ENCODE measurements at regions not wholly inside any gene's neighbourhood (a gene's known extent, or its start where the extent isn't known, plus 50 kb on each side); places are given as distances from the start of the nearest gene placed in this dataset.

DNA sequence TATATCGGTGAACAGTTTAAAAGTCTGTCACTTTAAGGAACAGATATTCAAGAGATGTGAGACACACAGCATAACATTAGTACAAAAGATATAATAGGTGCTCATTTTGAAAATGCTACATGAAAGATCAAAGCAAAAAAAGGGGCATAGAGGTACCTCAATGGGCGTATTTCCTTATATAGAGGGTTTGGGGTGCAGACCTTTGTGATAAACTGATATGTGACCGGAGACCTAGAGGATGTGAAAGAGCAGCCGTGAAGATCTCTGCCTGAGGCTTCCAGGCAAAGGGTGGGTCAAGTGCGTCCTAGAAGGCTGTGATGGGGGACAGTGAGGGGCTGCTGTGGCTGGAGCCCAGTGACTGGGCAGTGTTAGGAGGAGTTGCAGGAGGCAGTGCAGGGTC is 551.4 kb downstream of the ETS1 start:
- H3K27ac ChIP-seq (ENCODE audit: insufficient read depth, low read length), result no peak overlapping the region
- no peak overlapping the region for H3K23ac ChIP-seq (ENCODE audit: low read depth, low read length)
- WGBS, 2 experiments (ENCODE audit: extremely low coverage in 2 of 2, insufficient read length in 1 of 2), result no CpG with 5 or more reads among the region's 5 CpGs
- intact Hi-C loops (cut with micrococcal nuclease) (loop anchor here (10.0 kb wide), 2 partner anchors 919 to 1731 kb away; partner anchors contain the start of gene DCPS), dilution Hi-C loops (cut with HindIII; ENCODE audit: low sequenced_read_pairs, unreplicated experiment) (no loop called here), in situ Hi-C loops (cut with MboI; ENCODE audit: low sequenced_read_pairs) (loop anchor here (10.0 to 25.0 kb wide), 7 partner anchors 249 to 1599 kb away; no protein-coding TSS in a partner anchor)
- ChIA-PET POLR2A (ENCODE audit: unreplicated experiment) (no interaction called here), CTCF (no interaction called here)
- no peak overlapping the region for H3K9ac ChIP-seq (ENCODE audit: low read depth, low read length)
- H3K4ac ChIP-seq (ENCODE audit: low read depth, low read length), result no peak overlapping the region
- H2AFZ ChIP-seq (replicated peaks; ENCODE audit: low read length, poor library complexity), result no peak overlapping the region
- no peaks in the 10 kb centered on the region for H4K20me1 ChIP-seq (ENCODE audit: insufficient read depth, low read length)
- H3K36me3 ChIP-seq (ENCODE audit: control insufficient read depth, insufficient read depth, low read length), result no peaks in the 10 kb centered on the region
- no peak overlapping the region for H4K91ac ChIP-seq (ENCODE audit: insufficient read depth, low read depth, low read length)
- no peak overlapping the region for H2BK120ac ChIP-seq (ENCODE audit: low read depth, low read length)
- no peak overlapping the region for H3K4me3 ChIP-seq (ENCODE audit: insufficient read depth, low read depth, low read length)
- H3K79me1 ChIP-seq (ENCODE audit: low read depth in 1 of 2, low read length in 2 of 2), result no peaks in the 10 kb centered on the region
- H4K8ac ChIP-seq (ENCODE audit: low read depth in 2 of 2, low read length in 2 of 2), result no peak overlapping the region
- no peak overlapping the region for H4K5ac ChIP-seq (ENCODE audit: low read depth, low read length)
- BruUV-seq (replicated peaks), result no TSS peak
- H2BK5ac ChIP-seq (ENCODE audit: low read depth, low read length, poor library complexity, severe bottlenecking), result no peak overlapping the region
- no peak overlapping the region for H2BK20ac ChIP-seq (ENCODE audit: low read depth, low read length)
- no peak overlapping the region for H2BK15ac ChIP-seq (ENCODE audit: low read depth, low read length)
- peaks cover 13% of the 10 kb centered on the region for H3K4me1 ChIP-seq (ENCODE audit: control insufficient read depth, insufficient read depth, low read length)
- H2AK9ac ChIP-seq (replicated peaks; ENCODE audit: low read depth, low read length, poor library complexity), result no peak overlapping the region
- ATAC-seq (ENCODE audit: low read depth) (no peak), DNase-seq (no peak)
- H3K14ac ChIP-seq (replicated peaks; ENCODE audit: low read depth, low read length), result no peak overlapping the region; the same call in 1 of the 2 replicates
- no peaks in the 10 kb centered on the region for H3K9me3 ChIP-seq (ENCODE audit: control insufficient read depth, insufficient read depth, low read length)
- no peak overlapping the region for H3K18ac ChIP-seq (ENCODE audit: low read depth, low read length)
- peaks cover 24% of the 10 kb centered on the region for H3K9me1 ChIP-seq (ENCODE audit: insufficient read depth, low read length)
- no peak for TF ChIP-seq NFE2L2 (IDR thresholded peaks at IDR 0.05; ENCODE audit: low read depth, low read length)
- H3K27me3 ChIP-seq (ENCODE audit: control insufficient read depth, insufficient read depth, low read length), result peaks cover 3% of the 10 kb centered on the region; the same call in 1 of the 2 replicates
- no peak overlapping the region for H3K4me2 ChIP-seq (ENCODE audit: low read depth, low read length)
- no peak overlapping the region for H3K56ac ChIP-seq (ENCODE audit: extremely low read depth, insufficient read depth, low read length)
- H2AK5ac ChIP-seq (ENCODE audit: low read depth, low read length), result peak overlapping the region; percentile 23
